ENCODE measurements at regions not wholly inside any gene's neighbourhood (a gene's known extent, or its start where the extent isn't known, plus 50 kb on each side); places are given as distances from the start of the nearest gene placed in this dataset.

- TF ChIP-seq, protein P1, sequence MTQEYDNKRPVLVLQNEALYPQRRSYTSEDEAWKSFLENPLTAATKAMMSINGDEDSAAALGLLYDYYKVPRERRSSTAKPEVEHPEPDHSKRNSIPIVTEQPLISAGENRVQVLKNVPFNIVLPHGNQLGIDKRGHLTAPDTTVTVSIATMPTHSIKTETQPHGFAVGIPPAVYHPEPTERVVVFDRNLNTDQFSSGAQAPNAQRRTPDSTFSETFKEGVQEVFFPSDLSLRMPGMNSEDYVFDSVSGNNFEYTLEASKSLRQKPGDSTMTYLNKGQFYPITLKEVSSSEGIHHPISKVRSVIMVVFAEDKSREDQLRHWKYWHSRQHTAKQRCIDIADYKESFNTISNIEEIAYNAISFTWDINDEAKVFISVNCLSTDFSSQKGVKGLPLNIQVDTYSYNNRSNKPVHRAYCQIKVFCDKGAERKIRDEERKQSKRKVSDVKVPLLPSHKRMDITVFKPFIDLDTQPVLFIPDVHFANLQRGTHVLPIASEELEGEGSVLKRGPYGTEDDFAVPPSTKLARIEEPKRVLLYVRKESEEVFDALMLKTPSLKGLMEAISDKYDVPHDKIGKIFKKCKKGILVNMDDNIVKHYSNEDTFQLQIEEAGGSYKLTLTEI (CRISPR knock-in tag; conservative IDR thresholded peaks at IDR 0.05), result no peak
- TF ChIP-seq MTF1 (CRISPR knock-in tag; IDR thresholded peaks at IDR 0.05) (no peak), ZNF160 (CRISPR knock-in tag; IDR thresholded peaks at IDR 0.05) (no peak), PITX1 (CRISPR knock-in tag; IDR thresholded peaks at IDR 0.05) (no peak), PLRG1 (conservative IDR thresholded peaks at IDR 0.05) (no peak), AHR (CRISPR knock-in tag; IDR thresholded peaks at IDR 0.05) (no peak)
Measured at GRCh38 chr5:145685417-145685816, 149.7 kb downstream of the PRELID2 start (continued).

GRCh38 chr5:145683431-145683830 lies 151.7 kb downstream of the PRELID2 start:
- intact Hi-C loops (cut with micrococcal nuclease; ENCODE audit: unreplicated experiment) (loop anchor here (5.0 kb wide), 1 partner anchor 204 kb away; no protein-coding TSS in a partner anchor), in situ Hi-C loops (cut with HindIII; ENCODE audit: extremely low pct_ligation_motif_present, low pct_unique_long_range_greater_than_20kb) (loop anchor here (10.0 kb wide), 1 partner anchor 371 kb away; no protein-coding TSS in a partner anchor)
- no peaks in the 10 kb centered on the region for H3K79me2 ChIP-seq (ENCODE audit: insufficient read depth, low read length)
- POLR2A ChIA-PET, result no interaction called here
- H3K4me1 ChIP-seq (ENCODE audit: insufficient read depth, low read length), result peaks cover 19% of the 10 kb centered on the region
- no TSS peak for BruUV-seq (replicated peaks)
- no peaks in the 10 kb centered on the region for H3K36me3 ChIP-seq (replicated peaks in 1 of 2; ENCODE audit: control insufficient read depth in 1 of 2, insufficient read depth in 2 of 2, low read length in 2 of 2)
- WGBS (ENCODE audit: low lambda C conversion rate), result 50% methylated on average over 2 of the region's 2 CpGs
- ATAC-seq (no peak), FAIRE-seq (no peak), DNase-seq (ENCODE audit: low spot score) (no peak)
- no peak overlapping the region for H3K27ac ChIP-seq (ENCODE audit: extremely low read length, insufficient read depth, low read length)
- no peak overlapping the region for H3K4me3 ChIP-seq (replicated peaks in 1 of 3; ENCODE audit: insufficient read depth in 1 of 3, low read depth in 2 of 3, low read length in 3 of 3)
- H3K4me2 ChIP-seq (ENCODE audit: low read depth, low read length), result no peak overlapping the region
- H3K9me3 ChIP-seq (ENCODE audit: low read length), result no peaks in the 10 kb centered on the region
- CTCF ChIA-PET (ENCODE audit: low intra/inter-chr PET ratio, low total read pairs), result no interaction called here
- no peaks in the 10 kb centered on the region for H4K20me1 ChIP-seq (ENCODE audit: insufficient read depth, low read length)
- no peak overlapping the region for H3K9ac ChIP-seq (ENCODE audit: insufficient read depth, low read depth, low read length)
- H3K27me3 ChIP-seq (ENCODE audit: control insufficient read depth in 1 of 2, insufficient read depth in 2 of 2, low read length in 2 of 2), result no peaks in the 10 kb centered on the region
- H2AFZ ChIP-seq (ENCODE audit: low read length), result no peak overlapping the region
- TF ChIP-seq, protein P2, sequence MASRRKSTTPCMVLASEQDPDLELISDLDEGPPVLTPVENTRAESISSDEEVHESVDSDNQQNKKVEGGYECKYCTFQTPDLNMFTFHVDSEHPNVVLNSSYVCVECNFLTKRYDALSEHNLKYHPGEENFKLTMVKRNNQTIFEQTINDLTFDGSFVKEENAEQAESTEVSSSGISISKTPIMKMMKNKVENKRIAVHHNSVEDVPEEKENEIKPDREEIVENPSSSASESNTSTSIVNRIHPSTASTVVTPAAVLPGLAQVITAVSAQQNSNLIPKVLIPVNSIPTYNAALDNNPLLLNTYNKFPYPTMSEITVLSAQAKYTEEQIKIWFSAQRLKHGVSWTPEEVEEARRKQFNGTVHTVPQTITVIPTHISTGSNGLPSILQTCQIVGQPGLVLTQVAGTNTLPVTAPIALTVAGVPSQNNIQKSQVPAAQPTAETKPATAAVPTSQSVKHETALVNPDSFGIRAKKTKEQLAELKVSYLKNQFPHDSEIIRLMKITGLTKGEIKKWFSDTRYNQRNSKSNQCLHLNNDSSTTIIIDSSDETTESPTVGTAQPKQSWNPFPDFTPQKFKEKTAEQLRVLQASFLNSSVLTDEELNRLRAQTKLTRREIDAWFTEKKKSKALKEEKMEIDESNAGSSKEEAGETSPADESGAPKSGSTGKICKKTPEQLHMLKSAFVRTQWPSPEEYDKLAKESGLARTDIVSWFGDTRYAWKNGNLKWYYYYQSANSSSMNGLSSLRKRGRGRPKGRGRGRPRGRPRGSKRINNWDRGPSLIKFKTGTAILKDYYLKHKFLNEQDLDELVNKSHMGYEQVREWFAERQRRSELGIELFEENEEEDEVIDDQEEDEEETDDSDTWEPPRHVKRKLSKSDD (CRISPR knock-in tag; IDR thresholded peaks at IDR 0.05; ENCODE audit: low read depth), result no peak
- TF ChIP-seq, protein P3, sequence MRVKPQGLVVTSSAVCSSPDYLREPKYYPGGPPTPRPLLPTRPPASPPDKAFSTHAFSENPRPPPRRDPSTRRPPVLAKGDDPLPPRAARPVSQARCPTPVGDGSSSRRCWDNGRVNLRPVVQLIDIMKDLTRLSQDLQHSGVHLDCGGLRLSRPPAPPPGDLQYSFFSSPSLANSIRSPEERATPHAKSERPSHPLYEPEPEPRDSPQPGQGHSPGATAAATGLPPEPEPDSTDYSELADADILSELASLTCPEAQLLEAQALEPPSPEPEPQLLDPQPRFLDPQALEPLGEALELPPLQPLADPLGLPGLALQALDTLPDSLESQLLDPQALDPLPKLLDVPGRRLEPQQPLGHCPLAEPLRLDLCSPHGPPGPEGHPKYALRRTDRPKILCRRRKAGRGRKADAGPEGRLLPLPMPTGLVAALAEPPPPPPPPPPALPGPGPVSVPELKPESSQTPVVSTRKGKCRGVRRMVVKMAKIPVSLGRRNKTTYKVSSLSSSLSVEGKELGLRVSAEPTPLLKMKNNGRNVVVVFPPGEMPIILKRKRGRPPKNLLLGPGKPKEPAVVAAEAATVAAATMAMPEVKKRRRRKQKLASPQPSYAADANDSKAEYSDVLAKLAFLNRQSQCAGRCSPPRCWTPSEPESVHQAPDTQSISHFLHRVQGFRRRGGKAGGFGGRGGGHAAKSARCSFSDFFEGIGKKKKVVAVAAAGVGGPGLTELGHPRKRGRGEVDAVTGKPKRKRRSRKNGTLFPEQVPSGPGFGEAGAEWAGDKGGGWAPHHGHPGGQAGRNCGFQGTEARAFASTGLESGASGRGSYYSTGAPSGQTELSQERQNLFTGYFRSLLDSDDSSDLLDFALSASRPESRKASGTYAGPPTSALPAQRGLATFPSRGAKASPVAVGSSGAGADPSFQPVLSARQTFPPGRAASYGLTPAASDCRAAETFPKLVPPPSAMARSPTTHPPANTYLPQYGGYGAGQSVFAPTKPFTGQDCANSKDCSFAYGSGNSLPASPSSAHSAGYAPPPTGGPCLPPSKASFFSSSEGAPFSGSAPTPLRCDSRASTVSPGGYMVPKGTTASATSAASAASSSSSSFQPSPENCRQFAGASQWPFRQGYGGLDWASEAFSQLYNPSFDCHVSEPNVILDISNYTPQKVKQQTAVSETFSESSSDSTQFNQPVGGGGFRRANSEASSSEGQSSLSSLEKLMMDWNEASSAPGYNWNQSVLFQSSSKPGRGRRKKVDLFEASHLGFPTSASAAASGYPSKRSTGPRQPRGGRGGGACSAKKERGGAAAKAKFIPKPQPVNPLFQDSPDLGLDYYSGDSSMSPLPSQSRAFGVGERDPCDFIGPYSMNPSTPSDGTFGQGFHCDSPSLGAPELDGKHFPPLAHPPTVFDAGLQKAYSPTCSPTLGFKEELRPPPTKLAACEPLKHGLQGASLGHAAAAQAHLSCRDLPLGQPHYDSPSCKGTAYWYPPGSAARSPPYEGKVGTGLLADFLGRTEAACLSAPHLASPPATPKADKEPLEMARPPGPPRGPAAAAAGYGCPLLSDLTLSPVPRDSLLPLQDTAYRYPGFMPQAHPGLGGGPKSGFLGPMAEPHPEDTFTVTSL (CRISPR knock-in tag; IDR thresholded peaks at IDR 0.05; ENCODE audit: borderline replicate concordance), result no peak
- TF ChIP-seq GMEB1 (CRISPR knock-in tag; IDR thresholded peaks at IDR 0.05; ENCODE audit: borderline replicate concordance) (no peak), ONECUT2 (CRISPR knock-in tag; IDR thresholded peaks at IDR 0.05) (no peak), SMAD1 (CRISPR knock-in tag; IDR thresholded peaks at IDR 0.05; ENCODE audit: borderline replicate concordance, low read depth) (no peak), NCOA1 (CRISPR knock-in tag; IDR thresholded peaks at IDR 0.05) (no peak)

Data from HepG2 (cell line).